ENCODE measurements at regions not wholly inside any gene's neighbourhood (a gene's known extent, or its start where the extent isn't known, plus 50 kb on each side); places are given as distances from the start of the nearest gene placed in this dataset.

- TF ChIP-seq, protein P1, sequence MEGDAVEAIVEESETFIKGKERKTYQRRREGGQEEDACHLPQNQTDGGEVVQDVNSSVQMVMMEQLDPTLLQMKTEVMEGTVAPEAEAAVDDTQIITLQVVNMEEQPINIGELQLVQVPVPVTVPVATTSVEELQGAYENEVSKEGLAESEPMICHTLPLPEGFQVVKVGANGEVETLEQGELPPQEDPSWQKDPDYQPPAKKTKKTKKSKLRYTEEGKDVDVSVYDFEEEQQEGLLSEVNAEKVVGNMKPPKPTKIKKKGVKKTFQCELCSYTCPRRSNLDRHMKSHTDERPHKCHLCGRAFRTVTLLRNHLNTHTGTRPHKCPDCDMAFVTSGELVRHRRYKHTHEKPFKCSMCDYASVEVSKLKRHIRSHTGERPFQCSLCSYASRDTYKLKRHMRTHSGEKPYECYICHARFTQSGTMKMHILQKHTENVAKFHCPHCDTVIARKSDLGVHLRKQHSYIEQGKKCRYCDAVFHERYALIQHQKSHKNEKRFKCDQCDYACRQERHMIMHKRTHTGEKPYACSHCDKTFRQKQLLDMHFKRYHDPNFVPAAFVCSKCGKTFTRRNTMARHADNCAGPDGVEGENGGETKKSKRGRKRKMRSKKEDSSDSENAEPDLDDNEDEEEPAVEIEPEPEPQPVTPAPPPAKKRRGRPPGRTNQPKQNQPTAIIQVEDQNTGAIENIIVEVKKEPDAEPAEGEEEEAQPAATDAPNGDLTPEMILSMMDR (IDR thresholded peaks at IDR 0.05; ENCODE audit: low read depth, low read length), result no peak
- no peak for TF ChIP-seq EZH2phosphoT487 (IDR thresholded peaks at IDR 0.05; ENCODE audit: low read depth)
Measured at GRCh38 chr12:130101370-130101769, 60.9 kb upstream of the FZD10 start.
